ENCODE measurements at regions not wholly inside any gene's neighbourhood (a gene's known extent, or its start where the extent isn't known, plus 50 kb on each side); places are given as distances from the start of the nearest gene placed in this dataset.
"Not testable (repeated sequence)": the region's sequence is repeated elsewhere in the genome, so short reads cannot be mapped to it uniquely, and the experiment has no call there.

DNA sequence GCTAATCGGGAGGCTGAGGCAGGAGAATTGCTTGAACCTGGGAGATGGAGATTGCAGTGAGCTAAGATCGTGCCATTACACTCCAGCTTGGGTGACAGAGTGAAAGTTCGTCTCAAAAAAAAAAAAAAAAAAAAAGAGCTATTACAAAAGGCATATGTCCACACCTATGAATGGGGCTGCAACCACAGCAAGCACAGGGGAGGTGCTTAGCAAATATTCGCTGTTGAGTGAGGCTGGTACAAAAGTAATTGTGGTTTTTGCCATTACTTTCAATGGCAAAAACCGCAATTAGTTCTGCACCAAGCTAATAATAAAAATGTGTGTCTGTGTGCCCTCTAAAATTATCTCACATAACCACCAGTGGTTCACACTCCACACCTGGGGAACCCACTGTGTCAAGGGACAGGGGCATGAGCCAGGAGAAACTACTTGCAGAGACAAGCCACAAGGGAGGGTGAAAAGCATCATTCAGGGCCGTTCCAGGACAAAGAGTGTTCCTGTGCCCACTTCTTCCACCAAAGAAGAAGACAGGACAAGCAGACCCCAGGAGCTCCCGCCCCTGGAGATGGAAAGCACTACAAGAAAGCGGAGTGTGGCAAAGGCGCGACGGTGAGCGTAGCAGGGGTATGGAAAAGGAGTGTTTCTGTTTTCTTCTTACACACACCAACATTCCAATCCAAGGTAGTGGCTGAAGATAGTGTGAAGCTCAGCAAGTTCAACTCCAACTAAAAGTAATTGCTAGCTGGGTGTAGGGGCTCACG is 84.4 kb upstream of the CNEP1R1 start:
- DNase-seq (ENCODE audit: low read depth) = no peak

DNA sequence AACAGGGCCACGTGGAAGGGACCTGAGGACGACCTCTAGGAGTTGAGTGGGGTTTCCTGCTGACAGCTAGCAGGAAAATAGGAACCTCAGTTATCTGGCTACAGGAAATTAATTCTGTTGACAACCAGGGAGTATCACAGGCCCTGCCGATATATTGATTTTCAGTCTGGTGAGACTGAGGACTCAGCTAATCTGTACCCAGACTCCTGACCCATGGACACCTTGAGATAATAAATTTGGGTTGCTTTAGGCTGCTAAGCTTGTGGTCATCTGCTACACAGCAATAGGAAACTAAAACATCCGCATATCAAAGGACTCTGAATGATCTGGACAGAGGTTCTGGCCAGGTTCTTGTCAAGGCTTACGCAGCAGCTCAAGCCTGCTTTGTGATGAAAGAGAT is 80.8 kb upstream of the CNEP1R1 start:
- no peak for DNase-seq (ENCODE audit: low read depth)

DNA sequence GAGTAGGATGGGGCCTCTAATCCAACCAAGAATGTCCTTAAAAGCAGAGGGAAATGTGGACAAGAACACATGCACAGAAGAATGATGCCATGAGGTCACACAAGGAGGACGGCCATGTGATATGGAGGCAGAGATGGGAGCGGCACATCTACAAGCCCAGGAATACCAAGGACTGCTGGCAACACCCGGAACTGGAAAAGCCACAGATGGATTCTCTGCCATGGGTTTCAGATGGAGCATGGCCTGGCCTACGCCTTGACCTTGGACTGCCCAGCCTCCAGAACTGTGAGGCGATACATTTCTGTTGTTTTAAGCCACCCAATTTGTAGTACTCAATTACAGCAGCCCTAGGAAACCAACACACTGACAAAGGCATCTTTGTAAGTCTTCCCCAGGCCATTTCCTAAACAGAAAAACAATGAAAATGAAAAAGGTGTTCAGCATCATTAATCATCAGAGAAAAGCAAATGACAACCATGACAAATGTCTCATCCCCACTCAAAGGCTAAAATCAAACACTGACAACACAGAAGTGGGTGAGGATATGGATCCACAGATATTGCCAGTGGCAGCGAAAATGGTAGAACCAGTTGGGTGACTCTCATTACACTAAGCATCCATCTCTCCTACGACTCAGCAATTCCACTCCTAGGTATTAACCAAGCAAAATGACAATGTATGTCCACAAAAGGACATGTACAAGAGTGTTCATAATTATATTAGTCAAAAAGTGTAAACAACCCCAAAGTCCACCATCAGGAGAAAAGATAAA is 76.9 kb upstream of the CNEP1R1 start:
- DNase-seq (ENCODE audit: low read depth) = no peak

DNA sequence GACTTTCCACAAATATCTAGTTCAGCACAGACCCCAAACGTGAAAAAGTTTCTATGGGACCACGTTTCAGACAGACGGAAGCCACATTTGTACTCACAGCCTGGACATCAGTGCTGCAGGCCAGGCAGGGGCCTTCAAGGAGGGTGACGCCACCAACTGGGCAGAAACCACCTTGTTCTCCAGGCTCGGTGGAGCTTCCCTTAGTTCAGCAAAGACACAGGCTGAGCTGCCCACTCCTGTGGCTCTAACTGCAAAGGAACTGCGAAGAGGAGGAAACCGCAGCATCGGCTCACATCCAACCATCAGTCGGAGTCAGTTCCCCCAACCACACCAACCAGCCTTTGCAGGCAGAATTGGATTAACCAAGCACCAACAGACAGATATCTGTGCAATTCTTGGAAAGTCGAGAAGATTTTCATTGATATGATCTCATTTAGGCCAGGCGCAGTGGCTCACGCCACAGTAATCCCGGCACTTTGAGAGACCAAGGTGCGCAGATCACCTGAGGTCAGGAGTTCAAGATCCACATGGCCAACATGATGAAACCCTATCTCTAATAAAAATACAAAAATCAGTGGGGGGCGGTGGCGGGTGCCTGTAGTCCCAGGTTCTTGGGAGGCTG is 73.3 kb upstream of the CNEP1R1 start:
- DNase-seq (ENCODE audit: low read depth) = no peak

- no peak for DNase-seq (ENCODE audit: low read depth)
Observed at GRCh38 chr16:49952386-49952785, 72.6 kb upstream of the CNEP1R1 start.

DNA sequence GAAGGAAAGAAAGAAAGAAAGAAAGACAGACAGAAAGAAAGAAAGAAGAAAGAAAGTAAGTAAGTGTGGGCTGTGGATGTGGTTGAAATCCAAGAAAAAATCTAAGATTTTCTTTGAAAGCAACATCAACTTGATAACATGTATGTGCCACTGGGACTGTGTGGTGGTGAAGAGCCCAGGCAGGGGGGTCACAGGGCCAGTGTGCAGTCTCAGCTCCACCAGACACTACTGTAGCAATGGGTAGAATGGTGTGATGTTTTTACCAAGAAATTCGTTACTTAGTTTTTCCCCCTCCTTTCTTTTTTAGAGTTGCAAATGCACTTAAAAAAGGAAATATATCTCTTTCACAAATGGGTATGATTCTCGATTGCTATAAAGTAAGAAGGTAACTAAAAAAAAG is 71.9 kb upstream of the CNEP1R1 start:
- no peak for DNase-seq (ENCODE audit: low read depth)

DNA sequence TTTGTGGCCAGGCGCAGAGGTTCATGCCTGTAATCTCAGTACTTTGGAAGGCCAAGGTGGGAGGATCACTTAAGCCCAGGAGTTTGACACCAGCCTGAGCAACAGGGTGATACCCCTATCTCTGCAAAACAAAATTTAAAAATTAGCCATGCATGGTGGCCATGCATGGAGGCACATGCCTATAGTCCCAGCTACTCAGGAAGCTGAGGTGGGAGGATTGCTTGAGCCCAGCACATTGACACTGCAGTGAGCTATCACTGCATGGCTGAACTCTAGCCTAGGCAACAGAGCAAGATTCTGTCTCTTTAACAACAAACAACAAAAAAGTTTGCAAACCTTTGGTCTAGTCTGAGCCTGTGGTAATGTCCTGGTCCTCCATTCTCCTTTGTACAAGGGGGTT is 69.2 kb upstream of the CNEP1R1 start:
- no peak for DNase-seq (ENCODE audit: low read depth)

DNA sequence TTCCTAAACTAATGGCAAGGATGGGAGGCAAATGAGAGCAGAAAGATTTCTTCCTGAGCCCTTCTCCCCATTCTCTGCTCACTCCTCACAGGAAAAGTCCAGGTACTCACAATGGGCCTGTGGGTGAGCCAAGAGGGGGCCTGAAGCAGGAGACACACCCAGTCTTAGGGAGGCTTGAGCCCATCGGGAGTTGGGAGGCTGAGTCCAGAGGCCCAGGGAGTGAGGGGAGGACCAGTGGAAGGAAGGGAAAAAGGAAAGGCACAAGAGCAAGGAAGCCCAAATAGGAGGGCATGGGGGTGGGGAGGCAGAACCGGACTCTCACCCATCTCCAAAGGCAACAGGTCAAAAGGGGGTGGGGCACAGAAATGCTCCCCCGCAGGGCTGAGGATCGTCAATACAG is 68.1 kb upstream of the CNEP1R1 start:
- no peak for DNase-seq (ENCODE audit: low read depth)

DNA sequence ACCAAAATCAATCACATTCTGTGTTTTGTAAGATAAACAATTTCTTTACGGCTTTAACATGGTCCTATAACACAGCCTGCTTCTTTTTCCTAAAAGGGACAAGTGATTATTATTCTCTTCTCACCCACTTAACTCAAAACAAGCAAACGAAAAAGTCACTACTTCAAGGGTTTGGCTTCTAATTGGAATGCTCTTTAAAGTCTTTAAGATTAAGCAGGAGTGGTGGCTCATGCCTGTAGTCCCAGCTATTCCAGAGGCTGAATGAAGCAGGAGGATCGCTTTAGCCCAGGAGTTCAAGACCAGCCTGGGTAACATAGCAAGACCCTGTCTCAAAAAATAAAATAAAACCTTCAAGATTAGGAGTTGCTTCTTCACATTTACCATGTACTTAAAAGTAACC is 66.6 kb upstream of the CNEP1R1 start:
- no peak for DNase-seq (ENCODE audit: low read depth)

- no peak for DNase-seq (ENCODE audit: low read depth)
Observed at GRCh38 chr16:49959552-49960277, 65.3 kb upstream of the CNEP1R1 start.

DNA sequence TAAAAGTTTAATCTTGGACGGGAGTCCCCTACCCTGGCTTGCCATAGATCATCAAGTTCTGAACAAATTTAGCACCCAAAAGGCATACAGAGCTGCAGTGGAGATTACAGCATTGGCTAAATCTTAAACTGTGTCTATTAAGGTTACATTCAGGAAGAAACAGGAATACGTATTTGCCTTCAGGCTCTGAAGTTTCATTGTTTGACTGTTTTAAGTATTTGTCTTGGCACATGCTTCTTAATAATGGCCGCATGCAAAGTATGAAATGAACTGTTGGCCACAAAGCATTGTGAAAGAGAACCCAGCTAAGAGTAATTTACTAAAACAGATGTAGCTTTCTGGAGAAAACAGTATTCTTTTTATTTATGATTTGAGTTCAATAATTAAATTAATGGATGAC is 63.9 kb upstream of the CNEP1R1 start:
- DNase-seq (ENCODE audit: low read depth) = peak; percentile 22

GRCh38 chr16:49962566-49962965 is 62.5 kb upstream of the CNEP1R1 start:
- DNase-seq (ENCODE audit: low read depth) = not testable (repeated sequence)

GRCh38 chr16:49964316-49964715 is 60.7 kb upstream of the CNEP1R1 start:
- no peak for DNase-seq (ENCODE audit: low read depth)

DNA sequence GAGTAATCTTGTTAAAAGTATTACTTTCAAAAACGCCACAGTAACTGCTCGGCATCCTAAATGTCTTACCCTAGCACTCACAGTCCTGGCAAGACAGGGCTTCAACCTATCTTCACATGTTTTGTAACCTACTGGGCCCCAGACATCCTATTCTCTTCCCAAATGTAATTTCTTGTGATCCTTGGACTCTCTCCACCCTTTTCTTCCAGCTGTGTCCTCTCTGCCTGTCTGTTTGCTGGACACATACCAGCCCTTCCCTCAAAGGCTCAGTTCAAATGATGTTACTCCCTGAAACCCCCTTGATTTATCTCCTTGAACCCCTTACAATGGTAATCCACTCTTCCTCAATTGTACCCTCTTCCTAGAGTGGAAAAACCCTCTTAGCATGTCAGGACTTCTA is 60.1 kb upstream of the CNEP1R1 start:
- no peak for DNase-seq (ENCODE audit: low read depth)

- DNase-seq (ENCODE audit: low read depth) = no peak
Observed at GRCh38 chr16:49967012-49967559, 57.9 kb upstream of the CNEP1R1 start.

DNA sequence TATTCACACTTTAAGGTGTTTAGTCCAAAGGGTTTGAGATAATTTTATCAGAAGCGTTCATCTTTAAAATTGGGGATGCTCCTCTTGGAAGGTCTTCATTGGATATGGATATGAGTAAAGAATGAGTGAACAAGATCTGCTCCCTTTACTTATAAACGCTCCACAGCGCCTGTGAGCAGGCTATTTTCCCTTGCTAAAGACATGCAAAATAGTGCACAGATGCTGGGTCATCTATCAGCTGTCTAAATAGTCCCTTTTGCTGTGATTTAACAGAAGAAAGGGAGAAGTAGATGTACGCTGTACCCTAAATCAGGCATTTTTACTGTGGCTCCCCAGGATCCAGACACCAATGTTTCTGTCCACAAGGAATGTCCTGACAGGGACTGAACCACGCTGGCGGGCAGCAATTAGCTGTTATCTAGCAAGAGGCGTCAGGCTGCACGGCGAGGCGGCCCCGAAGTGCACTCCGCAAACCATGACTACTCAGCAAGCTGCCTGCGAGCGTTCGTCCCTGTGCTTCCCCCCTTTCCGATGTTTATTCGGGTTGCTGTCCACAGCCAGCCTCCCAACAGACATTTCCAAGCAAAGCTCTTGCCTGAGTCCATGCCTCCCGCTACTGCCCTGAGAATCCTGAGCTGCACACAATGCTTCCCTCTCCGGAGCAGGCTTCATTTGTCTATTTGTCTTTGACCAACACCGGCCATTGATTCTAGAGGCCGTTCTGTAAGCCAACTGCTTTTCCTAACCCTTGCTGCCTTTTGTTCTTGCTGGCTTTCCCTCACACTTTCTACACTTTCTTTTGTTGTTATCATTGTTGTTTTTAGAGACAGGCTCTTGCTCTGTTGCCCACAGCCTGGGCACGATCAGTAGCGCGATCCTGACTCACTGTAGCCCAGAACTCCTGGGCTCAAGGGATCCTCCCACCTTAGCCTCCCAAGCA is 55.7 kb upstream of the CNEP1R1 start:
- DNase-seq (ENCODE audit: low read depth) = no peak

- no peak for DNase-seq (ENCODE audit: low read depth)
Observed at GRCh38 chr16:49970797-49971431, 54.1 kb upstream of the CNEP1R1 start.

GRCh38 chr16:49972280-49972679 is 52.7 kb upstream of the CNEP1R1 start:
- no peak for DNase-seq (ENCODE audit: low read depth)

DNA sequence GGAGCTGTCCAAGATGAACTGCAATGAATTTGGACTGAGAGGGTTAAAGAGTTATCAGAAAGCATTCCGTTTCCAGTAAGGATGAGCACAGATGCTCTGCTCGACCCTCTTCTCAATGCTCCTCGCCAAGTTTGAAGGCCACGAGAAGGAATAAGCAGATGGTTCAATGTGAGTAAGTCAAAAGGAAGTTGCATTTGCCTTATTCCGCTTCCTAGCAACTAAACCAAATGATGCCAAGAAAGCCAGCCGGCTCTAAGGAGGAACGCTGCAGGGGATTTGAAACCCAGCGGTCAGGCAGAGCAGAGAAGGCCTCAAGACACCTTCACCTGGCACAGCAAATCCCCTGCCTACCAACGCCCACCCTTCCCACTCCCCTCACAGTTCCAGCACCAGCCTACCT is 52.1 kb upstream of the CNEP1R1 start:
- DNase-seq (ENCODE audit: low read depth) = no peak

All from fibroblast of the conjunctiva (primary cell).